HL-60 (cell line): ENCODE measurements at regions not wholly inside any gene's neighbourhood (a gene's known extent, or its start where the extent isn't known, plus 50 kb on each side); places are given as distances from the start of the nearest gene placed in this dataset.

Source experiments
- CTCF ChIP-seq: IDR thresholded peaks from one replicate; pipeline ENCODE4 v1.5.1; 2011; ENCODE audit warnings: low read length, control low read depth, inconsistent platforms; ENCODE audit not compliant: insufficient read depth
- GABPA ChIP-seq: IDR thresholded peaks from 2 replicates; pipeline ENCODE4 v1.6.1; 2012; ENCODE audit warnings: low read depth
- POLR2AphosphoS5 ChIP-seq: IDR thresholded peaks from 2 replicates; pipeline ENCODE4 v1.6.1; 2012; ENCODE audit warnings: low read depth

GRCh38 chr5:60261732-60262131 is 368.2 kb upstream of the PDE4D start:
- TF ChIP-seq CTCF (no peak), GABPA (no peak), POLR2AphosphoS5 (no peak)
